ENCODE measurements at regions not wholly inside any gene's neighbourhood (a gene's known extent, or its start where the extent isn't known, plus 50 kb on each side); places are given as distances from the start of the nearest gene placed in this dataset.

- DNase-seq (ENCODE audit: low read depth, low spot score) (no peak), ATAC-seq (no peak)
- TF ChIP-seq POLR2AphosphoS5 (IDR thresholded peaks at IDR 0.05; ENCODE audit: low read depth, low read length) (no peak), TCF7L2 (IDR thresholded peaks at IDR 0.05; ENCODE audit: low read depth, low read length) (no peak), SIN3A (IDR thresholded peaks at IDR 0.05; ENCODE audit: borderline replicate concordance, insufficient read depth, low read depth, low read length) (no peak)
- TF ChIP-seq, protein P1, sequence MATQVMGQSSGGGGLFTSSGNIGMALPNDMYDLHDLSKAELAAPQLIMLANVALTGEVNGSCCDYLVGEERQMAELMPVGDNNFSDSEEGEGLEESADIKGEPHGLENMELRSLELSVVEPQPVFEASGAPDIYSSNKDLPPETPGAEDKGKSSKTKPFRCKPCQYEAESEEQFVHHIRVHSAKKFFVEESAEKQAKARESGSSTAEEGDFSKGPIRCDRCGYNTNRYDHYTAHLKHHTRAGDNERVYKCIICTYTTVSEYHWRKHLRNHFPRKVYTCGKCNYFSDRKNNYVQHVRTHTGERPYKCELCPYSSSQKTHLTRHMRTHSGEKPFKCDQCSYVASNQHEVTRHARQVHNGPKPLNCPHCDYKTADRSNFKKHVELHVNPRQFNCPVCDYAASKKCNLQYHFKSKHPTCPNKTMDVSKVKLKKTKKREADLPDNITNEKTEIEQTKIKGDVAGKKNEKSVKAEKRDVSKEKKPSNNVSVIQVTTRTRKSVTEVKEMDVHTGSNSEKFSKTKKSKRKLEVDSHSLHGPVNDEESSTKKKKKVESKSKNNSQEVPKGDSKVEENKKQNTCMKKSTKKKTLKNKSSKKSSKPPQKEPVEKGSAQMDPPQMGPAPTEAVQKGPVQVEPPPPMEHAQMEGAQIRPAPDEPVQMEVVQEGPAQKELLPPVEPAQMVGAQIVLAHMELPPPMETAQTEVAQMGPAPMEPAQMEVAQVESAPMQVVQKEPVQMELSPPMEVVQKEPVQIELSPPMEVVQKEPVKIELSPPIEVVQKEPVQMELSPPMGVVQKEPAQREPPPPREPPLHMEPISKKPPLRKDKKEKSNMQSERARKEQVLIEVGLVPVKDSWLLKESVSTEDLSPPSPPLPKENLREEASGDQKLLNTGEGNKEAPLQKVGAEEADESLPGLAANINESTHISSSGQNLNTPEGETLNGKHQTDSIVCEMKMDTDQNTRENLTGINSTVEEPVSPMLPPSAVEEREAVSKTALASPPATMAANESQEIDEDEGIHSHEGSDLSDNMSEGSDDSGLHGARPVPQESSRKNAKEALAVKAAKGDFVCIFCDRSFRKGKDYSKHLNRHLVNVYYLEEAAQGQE (IDR thresholded peaks at IDR 0.05; ENCODE audit: insufficient read depth in 1 of 2, low read depth in 2 of 2, low read length in 1 of 2) = no peak
- TF ChIP-seq, protein P2, sequence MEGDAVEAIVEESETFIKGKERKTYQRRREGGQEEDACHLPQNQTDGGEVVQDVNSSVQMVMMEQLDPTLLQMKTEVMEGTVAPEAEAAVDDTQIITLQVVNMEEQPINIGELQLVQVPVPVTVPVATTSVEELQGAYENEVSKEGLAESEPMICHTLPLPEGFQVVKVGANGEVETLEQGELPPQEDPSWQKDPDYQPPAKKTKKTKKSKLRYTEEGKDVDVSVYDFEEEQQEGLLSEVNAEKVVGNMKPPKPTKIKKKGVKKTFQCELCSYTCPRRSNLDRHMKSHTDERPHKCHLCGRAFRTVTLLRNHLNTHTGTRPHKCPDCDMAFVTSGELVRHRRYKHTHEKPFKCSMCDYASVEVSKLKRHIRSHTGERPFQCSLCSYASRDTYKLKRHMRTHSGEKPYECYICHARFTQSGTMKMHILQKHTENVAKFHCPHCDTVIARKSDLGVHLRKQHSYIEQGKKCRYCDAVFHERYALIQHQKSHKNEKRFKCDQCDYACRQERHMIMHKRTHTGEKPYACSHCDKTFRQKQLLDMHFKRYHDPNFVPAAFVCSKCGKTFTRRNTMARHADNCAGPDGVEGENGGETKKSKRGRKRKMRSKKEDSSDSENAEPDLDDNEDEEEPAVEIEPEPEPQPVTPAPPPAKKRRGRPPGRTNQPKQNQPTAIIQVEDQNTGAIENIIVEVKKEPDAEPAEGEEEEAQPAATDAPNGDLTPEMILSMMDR (IDR thresholded peaks at IDR 0.05) = no peak
- no peaks in the 10 kb centered on the region for H3K4me1 ChIP-seq (ENCODE audit: control insufficient read depth, insufficient read depth, low read length)
- no peaks in the 10 kb centered on the region for H3K9me3 ChIP-seq (ENCODE audit: control insufficient read depth, insufficient read depth, low read depth, low read length)
- no peaks in the 10 kb centered on the region for H3K27me3 ChIP-seq (ENCODE audit: control insufficient read depth, insufficient read depth, low read length)
- in situ Hi-C loops (cut with HindIII; ENCODE audit: low pct_unique_long_range_greater_than_20kb, low sequenced_read_pairs) = no loop called here
- POLR2A ChIA-PET = no interaction called here
- CTCF ChIA-PET = no interaction called here
- H3K27ac ChIP-seq (ENCODE audit: low read length) = no peak overlapping the region
- BruUV-seq (replicated peaks) = no TSS peak
- intact Hi-C loops (cut with micrococcal nuclease; ENCODE audit: unreplicated experiment) = no loop called here
- no peak overlapping the region for H3K4me3 ChIP-seq (ENCODE audit: low read depth in 2 of 2, low read length in 2 of 2)
- H3K36me3 ChIP-seq (ENCODE audit: control insufficient read depth, insufficient read depth, low read length) = no peaks in the 10 kb centered on the region
Measured at GRCh38 chr20:7057611-7058010, 290.1 kb downstream of the BMP2 start.

- BruUV-seq (replicated peaks) = no TSS peak
- no peak overlapping the region for H3K4me3 ChIP-seq (ENCODE audit: low read depth in 2 of 2, low read length in 2 of 2)
- POLR2A ChIA-PET = no interaction called here
- no peak for DNase-seq (ENCODE audit: low read depth, low spot score)
- no peaks in the 10 kb centered on the region for H3K27me3 ChIP-seq (ENCODE audit: control insufficient read depth, insufficient read depth, low read length)
- no peak for ATAC-seq
- H3K27ac ChIP-seq (ENCODE audit: low read length) = no peak overlapping the region
- in situ Hi-C loops (cut with HindIII; ENCODE audit: low pct_unique_long_range_greater_than_20kb, low sequenced_read_pairs) (no loop called here), intact Hi-C loops (cut with micrococcal nuclease; ENCODE audit: unreplicated experiment) (no loop called here)
- H3K9me3 ChIP-seq (ENCODE audit: control insufficient read depth, insufficient read depth, low read depth, low read length) = 0 out of 2 replicates have a peak, but pooled peaks cover 2% of the 10 kb centered on the region
- no peaks in the 10 kb centered on the region for H3K36me3 ChIP-seq (ENCODE audit: control insufficient read depth, insufficient read depth, low read length)
- CTCF ChIA-PET = no interaction called here
- TF ChIP-seq TCF7L2 (IDR thresholded peaks at IDR 0.05; ENCODE audit: low read depth, low read length) = no peak
- TF ChIP-seq, protein P1 (IDR thresholded peaks at IDR 0.05; ENCODE audit: insufficient read depth in 1 of 2, low read depth in 2 of 2, low read length in 1 of 2) = no peak
- no peak for TF ChIP-seq POLR2AphosphoS5 (IDR thresholded peaks at IDR 0.05; ENCODE audit: low read depth, low read length)
- no peak for TF ChIP-seq SIN3A (IDR thresholded peaks at IDR 0.05; ENCODE audit: borderline replicate concordance, insufficient read depth, low read depth, low read length)
- TF ChIP-seq, protein P2 (IDR thresholded peaks at IDR 0.05) = no peak
- no peaks in the 10 kb centered on the region for H3K4me1 ChIP-seq (ENCODE audit: control insufficient read depth, insufficient read depth, low read length)
Measured at GRCh38 chr20:7078804-7079203, 311.3 kb downstream of the BMP2 start.

Data from Panc1 (cell line).